Dendritic cell treated with granulocyte-macrophage colony-stimulating factor and Interleukin-4, amounts not matched to agents 40 ng/mL and 50 ng/mL, for 4 days (primary cell): ENCODE measurements at regions not wholly inside any gene's neighbourhood (a gene's known extent, or its start where the extent isn't known, plus 50 kb on each side); places are given as distances from the start of the nearest gene placed in this dataset.

ENCODE experiments used
- H3K27ac Mint-ChIP-seq: one replicate; pipeline ENCODE4 v1.8.0; 2022; ENCODE audit warnings: mild to moderate bottlenecking, mixed read lengths
- H3K27me3 Mint-ChIP-seq: one replicate; pipeline ENCODE4 v1.8.0; 2022; ENCODE audit warnings: mild to moderate bottlenecking, mixed read lengths
- H3K36me3 Mint-ChIP-seq: one replicate; pipeline ENCODE4 v1.8.0; 2022; ENCODE audit warnings: low read depth, mixed read lengths
- H3K4me1 Mint-ChIP-seq: one replicate; pipeline ENCODE4 v1.8.0; 2022; ENCODE audit warnings: low read depth, mixed read lengths
- H3K4me3 Mint-ChIP-seq: one replicate; pipeline ENCODE4 v1.8.0; 2022; ENCODE audit warnings: mild to moderate bottlenecking, moderate library complexity, mixed read lengths
- H3K9me3 Mint-ChIP-seq: one replicate; pipeline ENCODE4 v1.8.0; 2022; ENCODE audit warnings: mixed read lengths
- intact Hi-C: fragments of 100-400 bp; cut with micrococcal nuclease; formaldehyde crosslinking; loops from one replicate; pipeline ENCODE4 v1.15.0; 2022

DNA sequence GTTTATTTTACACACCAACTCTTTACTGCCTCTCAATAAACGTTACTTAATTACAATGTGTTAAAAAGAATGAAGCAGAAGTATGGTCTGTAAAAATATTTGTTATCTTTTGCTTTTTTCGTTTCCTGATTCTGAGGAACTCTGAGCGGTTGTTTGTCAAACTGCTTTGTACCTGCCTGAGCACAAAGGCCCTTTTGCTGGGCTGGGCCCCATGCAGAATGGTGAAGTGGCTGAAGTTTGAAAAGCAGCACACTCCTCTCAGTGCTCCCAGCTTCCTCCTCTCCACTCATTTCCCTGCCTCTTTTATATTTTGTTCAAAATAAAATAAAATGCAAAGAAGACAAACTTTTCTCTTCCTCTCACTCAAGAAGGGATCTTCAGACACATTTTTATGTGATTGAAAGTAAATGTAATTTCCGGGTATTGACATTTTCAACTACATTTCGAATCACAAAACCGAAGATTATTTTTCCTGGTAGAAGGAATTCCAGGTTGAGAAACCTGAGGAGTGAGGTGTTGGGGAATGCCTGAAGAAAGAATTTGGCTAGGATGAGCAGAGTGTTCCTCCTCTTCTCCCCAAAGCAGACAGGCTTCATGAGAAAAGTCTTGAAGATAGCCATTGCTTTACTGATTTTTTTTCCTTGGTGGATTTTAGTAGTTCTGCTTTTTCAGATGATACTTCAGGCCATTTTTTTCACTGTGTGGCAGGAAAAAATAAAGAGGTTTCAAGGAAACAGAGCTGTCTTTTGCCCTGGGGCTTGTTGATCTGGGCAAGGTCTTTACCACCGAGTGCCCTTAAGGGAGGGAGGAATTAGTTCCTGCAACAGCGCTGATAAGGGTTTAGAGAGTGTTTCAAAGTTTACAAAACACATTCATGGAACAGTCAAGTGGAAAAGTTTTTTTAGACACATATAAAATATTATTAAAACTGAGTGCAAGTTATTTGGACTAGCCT lies 229.8 kb downstream of the NFKBIZ start:
- H3K4me3 Mint-ChIP-seq, result peak overlapping the region; percentile 13
- peak overlapping the region; percentile 82 for H3K27ac Mint-ChIP-seq
- intact Hi-C loops, result no loop called here
- peaks cover 41% of the 10 kb centered on the region for H3K4me1 Mint-ChIP-seq
- H3K9me3 Mint-ChIP-seq, result no peaks in the 10 kb centered on the region
- no peaks in the 10 kb centered on the region for H3K36me3 Mint-ChIP-seq
- no peaks in the 10 kb centered on the region for H3K27me3 Mint-ChIP-seq

DNA sequence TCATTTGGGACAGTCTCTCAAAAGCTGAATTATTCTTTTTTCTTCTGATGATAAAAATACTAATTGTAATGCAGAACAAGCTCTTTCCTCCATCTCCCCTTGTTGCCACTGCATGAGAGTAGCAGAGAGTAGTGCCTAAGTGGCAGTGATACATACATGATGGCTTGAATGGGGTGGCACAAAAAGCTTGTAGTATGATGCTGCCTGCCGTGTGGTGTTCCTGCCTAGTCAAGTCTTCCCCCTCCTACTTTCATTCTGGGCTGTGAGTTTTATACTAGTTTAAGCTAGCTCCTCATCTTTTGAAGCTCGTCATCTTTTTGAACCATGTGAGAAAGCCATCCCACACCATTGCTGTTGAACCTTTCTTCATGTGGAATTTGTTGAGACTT lies 230.5 kb downstream of the NFKBIZ start:
- intact Hi-C loops, result no loop called here
- H3K27me3 Mint-ChIP-seq, result no peaks in the 10 kb centered on the region
- peak overlapping the region; percentile 82 for H3K27ac Mint-ChIP-seq
- no peak overlapping the region for H3K4me3 Mint-ChIP-seq
- H3K4me1 Mint-ChIP-seq, result peaks cover 41% of the 10 kb centered on the region
- H3K36me3 Mint-ChIP-seq, result no peaks in the 10 kb centered on the region
- H3K9me3 Mint-ChIP-seq, result no peaks in the 10 kb centered on the region

DNA sequence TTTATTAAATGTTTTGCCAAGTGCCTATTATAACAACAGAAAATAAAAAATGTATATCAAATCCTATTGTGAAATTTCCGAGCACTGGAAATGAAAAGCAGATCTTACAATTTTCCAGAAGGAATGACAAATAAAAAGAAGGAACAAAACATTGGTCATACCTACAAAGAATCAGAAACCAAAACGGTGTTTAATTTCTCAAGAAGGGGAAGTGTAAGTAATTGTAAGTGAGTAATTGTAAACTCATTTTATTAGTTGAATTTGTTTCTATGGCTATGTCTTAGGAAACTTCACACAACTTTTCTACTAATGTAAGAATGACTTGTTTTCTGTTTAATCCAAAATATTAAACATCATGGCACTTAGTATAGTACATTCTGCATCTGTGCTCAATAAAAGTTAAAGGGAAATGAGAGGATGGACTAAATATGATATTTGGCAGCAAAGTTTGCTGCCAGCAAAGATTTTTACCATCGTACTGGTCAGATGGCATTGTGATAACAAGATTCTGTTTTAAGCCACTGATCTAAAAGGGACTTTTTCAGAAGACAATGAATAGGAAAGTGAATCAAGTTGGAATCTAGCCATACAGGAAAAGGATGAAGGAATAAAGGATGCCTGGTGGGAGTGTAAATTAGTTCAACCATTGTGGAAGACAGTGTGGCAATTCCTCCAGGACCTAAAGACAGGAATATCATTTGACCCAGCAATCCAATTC lies 232.4 kb downstream of the NFKBIZ start:
- intact Hi-C loops, result no loop called here

DNA sequence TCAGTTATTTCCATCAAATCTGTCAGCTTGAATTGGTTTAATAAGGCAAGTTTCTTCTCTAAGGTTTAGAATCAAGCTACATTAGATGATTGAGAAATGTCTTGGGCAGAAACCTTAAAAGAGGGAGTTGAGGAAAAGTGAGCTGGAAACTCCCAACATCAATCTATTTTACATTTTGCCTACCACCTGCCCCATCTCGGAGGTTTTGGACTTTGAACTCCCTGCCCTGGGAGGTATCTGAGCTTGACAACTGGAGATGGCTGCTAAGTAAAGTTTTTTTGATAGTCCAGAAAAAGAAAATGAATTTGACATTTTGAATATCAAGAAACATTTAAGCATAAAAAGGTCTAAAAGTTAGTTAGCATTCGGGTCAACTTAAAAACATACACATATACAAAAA lies 234.2 kb downstream of the NFKBIZ start:
- Mint-ChIP-seq H3K27me3 (no peaks in the 10 kb centered on the region), H3K4me1 (peaks cover 25% of the 10 kb centered on the region)
- intact Hi-C loops, result no loop called here

More for the DNA sequence above, 232.4 kb downstream of the NFKBIZ start:
- H3K27ac Mint-ChIP-seq, result no peak overlapping the region
- no peak overlapping the region for H3K4me3 Mint-ChIP-seq
- no peaks in the 10 kb centered on the region for H3K36me3 Mint-ChIP-seq
- peaks cover 36% of the 10 kb centered on the region for H3K4me1 Mint-ChIP-seq
- H3K27me3 Mint-ChIP-seq, result no peaks in the 10 kb centered on the region
- no peaks in the 10 kb centered on the region for H3K9me3 Mint-ChIP-seq

DNA sequence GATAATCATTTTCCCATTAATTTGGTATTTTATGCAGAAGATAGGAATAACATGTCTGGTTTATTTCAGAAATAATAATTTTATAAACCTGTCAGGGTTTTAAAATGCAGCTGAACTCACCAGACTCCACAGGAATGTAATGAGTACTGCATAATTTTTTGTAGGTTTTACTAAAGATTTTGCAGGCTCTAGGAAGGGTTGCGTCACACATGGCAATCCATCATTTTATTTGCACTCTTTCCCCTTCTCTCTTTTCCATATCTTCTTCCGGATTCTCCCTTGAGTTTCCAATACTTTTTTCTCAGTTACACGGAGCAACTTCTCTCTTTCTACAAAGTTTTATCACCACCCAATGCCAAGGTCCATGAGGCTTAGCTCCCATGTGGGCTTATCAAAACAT lies 234.7 kb downstream of the NFKBIZ start:
- intact Hi-C loops, result no loop called here

More for the DNA sequence above, 234.2 kb downstream of the NFKBIZ start:
- Mint-ChIP-seq H3K9me3 (no peaks in the 10 kb centered on the region), H3K4me3 (no peak overlapping the region), H3K36me3 (no peaks in the 10 kb centered on the region), H3K27ac (no peak overlapping the region)

DNA sequence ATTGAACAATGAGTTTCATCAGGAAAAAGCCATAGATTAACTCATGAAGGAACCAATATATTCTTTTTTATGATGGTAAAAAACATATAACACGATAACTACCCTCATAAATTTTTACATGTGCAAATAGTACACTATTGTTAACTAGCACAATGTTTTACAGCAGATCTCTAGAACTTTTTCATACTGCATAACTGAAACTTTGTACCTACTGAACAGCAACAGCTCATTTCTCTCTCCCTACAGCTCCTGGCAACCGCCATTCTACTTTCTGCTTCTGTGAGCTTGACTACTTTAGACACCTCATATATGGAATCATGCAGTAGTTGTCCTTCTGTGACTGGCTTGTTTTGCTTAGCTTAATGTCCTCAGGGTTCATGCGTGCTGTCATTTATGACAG lies 235.4 kb downstream of the NFKBIZ start:
- H3K9me3 Mint-ChIP-seq, result no peaks in the 10 kb centered on the region
- H3K4me1 Mint-ChIP-seq, result peaks cover 13% of the 10 kb centered on the region
- intact Hi-C loops, result no loop called here
- no peaks in the 10 kb centered on the region for H3K27me3 Mint-ChIP-seq
- no peaks in the 10 kb centered on the region for H3K36me3 Mint-ChIP-seq
- no peak overlapping the region for H3K4me3 Mint-ChIP-seq
- H3K27ac Mint-ChIP-seq, result no peak overlapping the region

More for the DNA sequence above, 234.7 kb downstream of the NFKBIZ start:
- no peaks in the 10 kb centered on the region for H3K9me3 Mint-ChIP-seq
- H3K27ac Mint-ChIP-seq, result no peak overlapping the region
- H3K4me1 Mint-ChIP-seq, result peaks cover 20% of the 10 kb centered on the region
- H3K27me3 Mint-ChIP-seq, result no peaks in the 10 kb centered on the region
- H3K36me3 Mint-ChIP-seq, result no peaks in the 10 kb centered on the region
- H3K4me3 Mint-ChIP-seq, result no peak overlapping the region

DNA sequence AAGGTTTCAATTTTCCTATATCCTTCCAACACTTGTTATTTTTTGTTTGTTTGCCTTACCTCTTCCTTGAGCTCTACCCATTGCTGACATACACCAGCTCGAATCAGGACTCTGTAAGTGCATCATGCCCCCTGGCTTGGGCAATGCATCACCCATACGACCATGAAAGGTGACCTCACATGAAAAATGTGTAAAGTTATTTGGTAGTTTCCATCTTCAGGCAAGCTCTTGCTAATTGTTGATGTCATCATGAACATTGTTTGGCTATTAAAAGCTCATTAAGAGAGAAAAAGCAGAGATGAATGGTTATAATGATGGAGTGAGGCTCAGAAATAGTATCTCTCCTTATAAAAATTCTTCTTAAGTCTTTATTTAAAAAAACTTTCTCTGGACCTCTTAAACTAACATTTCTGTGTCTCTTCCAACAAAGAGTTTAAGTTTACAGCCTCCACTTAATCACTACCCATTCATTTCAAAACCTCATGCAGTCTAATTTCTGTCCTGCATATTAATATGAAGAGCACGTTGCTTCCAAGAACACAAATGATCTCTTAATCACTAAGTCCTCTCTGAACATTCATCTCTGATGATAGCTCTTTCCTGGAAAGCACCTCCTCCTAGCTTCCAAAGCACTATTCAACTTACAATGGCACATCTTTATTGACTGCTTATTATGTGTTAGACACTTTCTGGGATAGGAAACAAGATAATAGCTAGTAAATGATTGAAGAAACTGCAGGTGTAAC lies 236.3 kb downstream of the NFKBIZ start:
- H3K4me3 Mint-ChIP-seq, result no peak overlapping the region
- H3K36me3 Mint-ChIP-seq, result no peaks in the 10 kb centered on the region
- H3K27me3 Mint-ChIP-seq, result no peaks in the 10 kb centered on the region
- H3K27ac Mint-ChIP-seq, result no peak overlapping the region
- no peaks in the 10 kb centered on the region for H3K9me3 Mint-ChIP-seq
- intact Hi-C loops, result no loop called here
- H3K4me1 Mint-ChIP-seq, result peaks cover 6% of the 10 kb centered on the region

DNA sequence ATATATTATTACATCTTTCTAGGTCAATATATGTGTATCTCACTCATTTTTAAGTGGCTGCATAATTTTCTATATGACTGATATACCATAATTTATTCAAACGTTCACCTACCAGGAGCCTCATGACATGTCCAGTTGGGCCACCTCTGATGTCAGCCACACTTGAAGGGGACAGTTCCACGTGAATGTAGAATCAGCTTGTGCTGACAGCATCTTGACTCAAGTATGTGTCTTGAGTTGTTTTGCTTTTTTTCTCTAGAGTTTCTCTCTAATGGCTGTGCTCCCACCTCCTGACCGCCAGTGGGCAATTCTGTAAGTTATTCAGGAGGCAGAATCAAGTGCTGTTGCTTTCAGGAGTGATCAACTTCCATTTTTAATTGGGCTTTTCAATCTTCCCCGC lies 237.9 kb downstream of the NFKBIZ start:
- no peaks in the 10 kb centered on the region for H3K9me3 Mint-ChIP-seq
- no peaks in the 10 kb centered on the region for H3K36me3 Mint-ChIP-seq
- intact Hi-C loops, result no loop called here
- no peak overlapping the region for H3K27ac Mint-ChIP-seq
- no peaks in the 10 kb centered on the region for H3K27me3 Mint-ChIP-seq
- H3K4me1 Mint-ChIP-seq, result no peaks in the 10 kb centered on the region
- no peak overlapping the region for H3K4me3 Mint-ChIP-seq

DNA sequence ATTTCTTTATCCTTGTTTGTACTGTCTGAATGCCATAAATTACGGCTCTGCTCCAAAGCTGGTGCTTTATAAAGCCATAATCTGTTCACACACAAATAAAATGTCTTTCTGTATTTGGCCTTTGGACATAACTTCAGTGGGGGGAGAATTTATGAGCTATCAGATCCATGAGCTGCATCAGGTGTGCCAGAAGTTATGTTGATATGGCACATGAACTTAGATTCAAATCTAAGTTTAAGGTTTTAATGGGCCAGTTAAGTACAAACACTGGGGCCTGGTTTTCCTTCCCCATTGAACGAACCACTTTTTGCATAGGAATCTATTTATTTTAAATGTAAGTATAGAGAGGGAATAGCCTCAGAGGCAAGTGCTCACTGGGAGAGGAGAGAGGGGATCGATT lies 239.9 kb downstream of the NFKBIZ start:
- no peaks in the 10 kb centered on the region for H3K9me3 Mint-ChIP-seq
- H3K27me3 Mint-ChIP-seq, result no peaks in the 10 kb centered on the region
- peaks cover 9% of the 10 kb centered on the region for H3K4me1 Mint-ChIP-seq
- no peak overlapping the region for H3K27ac Mint-ChIP-seq
- intact Hi-C loops, result no loop called here
- no peaks in the 10 kb centered on the region for H3K36me3 Mint-ChIP-seq
- H3K4me3 Mint-ChIP-seq, result no peak overlapping the region

DNA sequence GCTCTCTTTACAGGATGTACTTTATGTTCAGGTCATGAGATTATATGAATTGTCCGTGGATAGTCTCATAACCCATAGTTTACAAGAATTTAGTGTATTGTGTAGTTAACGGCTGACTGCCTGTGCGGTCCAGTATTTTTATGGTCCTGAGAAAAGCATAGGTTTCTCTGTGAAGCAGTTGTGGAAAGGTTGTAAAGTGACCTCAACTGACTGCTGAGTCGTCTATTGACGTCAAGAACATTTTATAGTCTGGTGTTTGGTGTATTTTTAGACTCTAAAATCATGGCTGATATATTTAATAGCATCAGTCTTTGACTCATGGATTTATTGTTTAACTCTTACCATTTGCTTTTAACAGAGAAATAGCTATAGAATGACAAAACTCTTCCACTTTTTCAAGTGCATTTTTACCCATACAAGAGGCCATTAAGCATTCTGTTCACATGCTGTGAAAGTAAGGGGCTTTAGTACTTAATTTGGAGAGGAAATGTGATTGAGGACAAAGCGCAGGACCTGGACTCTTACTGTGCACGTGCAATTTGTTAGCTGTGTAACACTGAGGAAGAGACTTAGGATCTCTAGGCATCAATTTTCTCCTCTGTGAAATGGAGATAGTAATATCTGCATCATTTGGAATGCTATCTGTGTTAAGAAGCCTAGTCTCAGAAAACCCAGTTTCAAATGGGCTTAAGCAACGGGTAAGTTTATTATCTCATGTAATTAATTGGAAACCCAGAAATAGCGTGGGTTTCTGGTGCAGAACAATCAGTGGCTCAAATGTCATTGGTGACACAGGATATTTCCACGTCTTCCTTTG lies 240.8 kb downstream of the NFKBIZ start:
- no peaks in the 10 kb centered on the region for H3K9me3 Mint-ChIP-seq
- peaks cover 9% of the 10 kb centered on the region for H3K4me1 Mint-ChIP-seq
- no peak overlapping the region for H3K27ac Mint-ChIP-seq
- no peaks in the 10 kb centered on the region for H3K36me3 Mint-ChIP-seq
- H3K27me3 Mint-ChIP-seq, result no peaks in the 10 kb centered on the region
- intact Hi-C loops, result no loop called here
- H3K4me3 Mint-ChIP-seq, result no peak overlapping the region

DNA sequence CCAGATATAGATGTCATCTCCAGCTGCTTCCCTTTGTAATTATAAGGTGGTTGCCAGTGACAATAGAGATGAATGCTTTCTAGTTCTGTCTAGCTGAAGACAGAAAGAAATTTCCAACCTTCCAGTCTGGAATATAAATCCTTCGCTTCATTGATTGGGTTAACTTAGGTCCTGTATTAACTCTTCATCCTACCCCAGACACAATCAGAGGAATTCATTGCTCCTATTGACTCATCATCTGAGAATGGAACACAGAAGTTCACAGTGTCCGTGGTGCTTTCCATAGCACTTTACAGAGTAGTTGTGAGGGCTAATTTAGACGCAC lies 241.4 kb downstream of the NFKBIZ start:
- no peak overlapping the region for H3K4me3 Mint-ChIP-seq
- H3K4me1 Mint-ChIP-seq, result peaks cover 9% of the 10 kb centered on the region
- no peak overlapping the region for H3K27ac Mint-ChIP-seq
- no peaks in the 10 kb centered on the region for H3K27me3 Mint-ChIP-seq
- no peaks in the 10 kb centered on the region for H3K36me3 Mint-ChIP-seq
- no peaks in the 10 kb centered on the region for H3K9me3 Mint-ChIP-seq
- intact Hi-C loops, result no loop called here

DNA sequence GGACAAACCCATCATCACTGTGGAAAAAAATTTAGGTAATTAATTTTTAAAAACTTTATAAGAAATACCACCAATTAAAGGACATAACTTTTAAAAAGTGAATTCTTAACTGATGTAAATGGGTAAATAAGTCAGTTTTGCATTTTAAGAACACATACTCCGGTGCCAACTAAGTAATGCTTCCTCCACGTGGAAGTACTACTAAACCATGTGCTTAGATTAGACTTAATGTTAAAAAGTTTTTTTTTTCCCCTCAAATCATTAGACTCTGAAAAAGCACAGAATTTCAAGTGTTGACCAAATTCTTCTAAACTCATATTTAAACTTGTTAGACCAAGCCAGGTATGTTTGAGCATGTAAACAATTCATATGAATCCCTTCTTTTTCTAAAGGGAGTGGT lies 242.0 kb downstream of the NFKBIZ start:
- Mint-ChIP-seq H3K27ac (no peak overlapping the region), H3K9me3 (no peaks in the 10 kb centered on the region), H3K36me3 (no peaks in the 10 kb centered on the region), H3K4me3 (no peak overlapping the region), H3K27me3 (no peaks in the 10 kb centered on the region), H3K4me1 (peaks cover 9% of the 10 kb centered on the region)
- intact Hi-C loops, result no loop called here

DNA sequence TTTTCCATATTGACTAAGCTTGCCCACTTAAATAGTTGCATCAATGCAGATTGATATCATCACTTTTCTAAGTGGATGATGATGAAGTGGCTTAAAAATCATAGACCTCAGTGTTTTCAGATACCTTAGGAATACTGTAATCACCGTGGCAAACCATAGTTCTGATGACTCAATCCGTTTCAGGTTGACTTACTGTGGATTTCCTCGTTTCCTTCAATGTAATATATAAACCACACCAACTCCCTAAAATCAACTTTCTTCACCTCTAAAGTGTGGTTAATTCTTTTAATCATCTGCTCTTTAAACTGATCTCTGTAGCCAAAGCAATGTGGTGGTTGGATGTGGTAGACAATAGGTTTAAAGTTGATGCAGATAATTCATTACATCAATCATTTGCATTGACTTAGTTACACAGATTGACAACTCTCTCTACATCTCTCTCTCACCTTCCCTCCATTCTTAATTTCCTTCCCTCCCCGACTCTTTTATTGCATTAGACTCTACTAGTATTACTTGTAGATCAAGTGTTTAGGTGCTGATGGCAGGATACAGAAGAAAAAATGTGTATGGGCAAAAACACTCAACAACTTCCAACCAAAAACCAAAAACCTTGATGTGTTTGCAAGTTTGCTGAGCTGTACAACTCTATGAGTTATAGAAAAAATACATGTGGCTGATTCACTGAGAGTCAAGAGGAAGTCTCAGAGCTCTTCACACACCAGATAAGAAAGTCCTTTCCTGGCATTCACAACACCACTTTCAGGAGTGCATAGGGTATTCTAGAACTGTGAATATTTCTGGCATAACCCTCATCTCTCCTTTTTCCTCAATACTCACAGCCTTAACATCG lies 243.5 kb downstream of the NFKBIZ start:
- H3K9me3 Mint-ChIP-seq, result no peaks in the 10 kb centered on the region
- intact Hi-C loops, result no loop called here
- H3K36me3 Mint-ChIP-seq, result no peaks in the 10 kb centered on the region
- H3K27me3 Mint-ChIP-seq, result no peaks in the 10 kb centered on the region
- H3K4me3 Mint-ChIP-seq, result no peak overlapping the region
- H3K4me1 Mint-ChIP-seq, result peaks cover 9% of the 10 kb centered on the region
- H3K27ac Mint-ChIP-seq, result no peak overlapping the region
